ENCODE measurements at regions not wholly inside any gene's neighbourhood (a gene's known extent, or its start where the extent isn't known, plus 50 kb on each side); places are given as distances from the start of the nearest gene placed in this dataset.

- no peak overlapping the region for H3K4me3 ChIP-seq
- H3K36me3 ChIP-seq = no peaks in the 10 kb centered on the region
- WGBS, 2 donors = 82 to 86% methylated on average over 9 of the region's 9 CpGs
- no peak overlapping the region for H3K27ac ChIP-seq
- TF ChIP-seq EP300 (IDR thresholded peaks at IDR 0.05) (no peak), POLR2A (IDR thresholded peaks at IDR 0.05) (no peak), POLR2AphosphoS5 (IDR thresholded peaks at IDR 0.05) (no peak), CTCF (IDR thresholded peaks at IDR 0.05) (no peak)
- no peaks in the 10 kb centered on the region for H3K9me3 ChIP-seq
- H3K4me1 ChIP-seq = no peaks in the 10 kb centered on the region
- no peaks in the 10 kb centered on the region for H3K27me3 ChIP-seq
- no peak for DNase-seq
- ATAC-seq (ENCODE audit: low FRiP score in 2 of 2) = no peak
Observed at GRCh38 chr19:31745731-31746130, 396.5 kb upstream of the TSHZ3 start.

- DNase-seq (no peak), ATAC-seq (ENCODE audit: low FRiP score in 2 of 2) (no peak)
- Histone ChIP-seq H3K9me3 (no peaks in the 10 kb centered on the region), H3K27me3 (no peaks in the 10 kb centered on the region), H3K4me3 (no peak overlapping the region), H3K27ac (no peak overlapping the region), H3K4me1 (no peaks in the 10 kb centered on the region), H3K36me3 (no peaks in the 10 kb centered on the region)
- no peak for TF ChIP-seq EP300 (IDR thresholded peaks at IDR 0.05)
- TF ChIP-seq POLR2A (IDR thresholded peaks at IDR 0.05) = no peak
- TF ChIP-seq CTCF (IDR thresholded peaks at IDR 0.05) = no peak
- no peak for TF ChIP-seq POLR2AphosphoS5 (IDR thresholded peaks at IDR 0.05)
- 64 to 68% methylated on average over 8 of the region's 8 CpGs for WGBS, 2 donors
Observed at GRCh38 chr19:31749231-31749630, 400.0 kb upstream of the TSHZ3 start.

- H3K4me1 ChIP-seq = no peaks in the 10 kb centered on the region
- ATAC-seq (ENCODE audit: low FRiP score in 2 of 2) = no peak
- no peak for TF ChIP-seq POLR2AphosphoS5 (IDR thresholded peaks at IDR 0.05)
- TF ChIP-seq POLR2A (IDR thresholded peaks at IDR 0.05) = no peak
- no peak for TF ChIP-seq EP300 (IDR thresholded peaks at IDR 0.05)
- TF ChIP-seq CTCF (IDR thresholded peaks at IDR 0.05) = no peak
- no peaks in the 10 kb centered on the region for H3K9me3 ChIP-seq
- WGBS, 2 donors = 89 to 91% methylated on average over 4 of the region's 4 CpGs
- DNase-seq = no peak
- no peak overlapping the region for H3K4me3 ChIP-seq
- no peak overlapping the region for H3K27ac ChIP-seq
- no peaks in the 10 kb centered on the region for H3K36me3 ChIP-seq
- no peaks in the 10 kb centered on the region for H3K27me3 ChIP-seq
Observed at GRCh38 chr19:31759359-31759758, 410.1 kb upstream of the TSHZ3 start.

GRCh38 chr19:31761281-31761913, 412.2 kb upstream of the TSHZ3 start:
- no peak for ATAC-seq (ENCODE audit: low FRiP score in 2 of 2)

GRCh38 chr19:31770223-31770622, 421.0 kb upstream of the TSHZ3 start:
- WGBS, 2 donors = 55 to 58% methylated on average over 4 of the region's 4 CpGs
- TF ChIP-seq EP300 (IDR thresholded peaks at IDR 0.05) (no peak), CTCF (IDR thresholded peaks at IDR 0.05) (no peak), POLR2A (IDR thresholded peaks at IDR 0.05) (no peak), POLR2AphosphoS5 (IDR thresholded peaks at IDR 0.05) (no peak)
- DNase-seq (no peak), ATAC-seq (ENCODE audit: low FRiP score in 2 of 2) (no peak)
- no peaks in the 10 kb centered on the region for H3K4me1 ChIP-seq
- no peak overlapping the region for H3K27ac ChIP-seq
- H3K4me3 ChIP-seq = no peak overlapping the region
- no peaks in the 10 kb centered on the region for H3K9me3 ChIP-seq
- no peaks in the 10 kb centered on the region for H3K27me3 ChIP-seq
- no peaks in the 10 kb centered on the region for H3K36me3 ChIP-seq

More at GRCh38 chr19:31761281-31761913, 412.2 kb upstream of the TSHZ3 start:
- no peak overlapping the region for H3K27ac ChIP-seq
- 64 to 67% methylated on average over 14 to 15 of the region's 15 CpGs for WGBS, 2 donors
- H3K4me3 ChIP-seq = no peak overlapping the region
- H3K4me1 ChIP-seq = no peaks in the 10 kb centered on the region
- no peaks in the 10 kb centered on the region for H3K9me3 ChIP-seq
- no peaks in the 10 kb centered on the region for H3K36me3 ChIP-seq
- DNase-seq = no peak
- TF ChIP-seq EP300 (IDR thresholded peaks at IDR 0.05) = no peak
- no peaks in the 10 kb centered on the region for H3K27me3 ChIP-seq

Measured in upper lobe of left lung (tissue), 6 donors.